GM18511 (cell line): ENCODE measurements at regions not wholly inside any gene's neighbourhood (a gene's known extent, or its start where the extent isn't known, plus 50 kb on each side); places are given as distances from the start of the nearest gene placed in this dataset.

Source experiments
- ATAC-seq: cut with Tn5 transposase; IDR thresholded peaks from one replicate; pipeline ENCODE4 v1.9.1; 2021; ENCODE audit warnings: mild to moderate bottlenecking, moderate library complexity; ENCODE audit not compliant: unreplicated experiment

GRCh38 chr4:95985791-95986550, 146.1 kb downstream of the PDHA2 start:
- no peak for ATAC-seq

- ATAC-seq: no peak
Measured at GRCh38 chr4:95987851-95988250, 148.0 kb downstream of the PDHA2 start.

GRCh38 chr4:95998311-95998710, 158.4 kb downstream of the PDHA2 start:
- no peak for ATAC-seq

GRCh38 chr4:96003951-96004740, 164.3 kb downstream of the PDHA2 start:
- no peak for ATAC-seq

GRCh38 chr4:96009427-96010119, 169.7 kb downstream of the PDHA2 start:
- no peak for ATAC-seq

GRCh38 chr4:96012687-96013086, 172.8 kb downstream of the PDHA2 start:
- no peak for ATAC-seq

GRCh38 chr4:96016634-96017299, 176.9 kb downstream of the PDHA2 start:
- ATAC-seq: no peak

GRCh38 chr4:96025011-96025410, 185.1 kb downstream of the PDHA2 start:
- no peak for ATAC-seq

- no peak for ATAC-seq
Measured at GRCh38 chr4:96035727-96036126, 195.8 kb downstream of the PDHA2 start.

GRCh38 chr4:96036781-96037180, 196.9 kb downstream of the PDHA2 start:
- no peak for ATAC-seq

GRCh38 chr4:96037705-96038104, 197.8 kb downstream of the PDHA2 start:
- ATAC-seq: no peak

GRCh38 chr4:96039217-96039616, 199.3 kb downstream of the PDHA2 start:
- no peak for ATAC-seq

GRCh38 chr4:96039803-96040436, 200.0 kb downstream of the PDHA2 start:
- ATAC-seq: no peak

GRCh38 chr4:96044971-96045370, 205.1 kb downstream of the PDHA2 start:
- ATAC-seq: no peak

- ATAC-seq: no peak
Measured at GRCh38 chr4:96052827-96053226, 212.9 kb downstream of the PDHA2 start.

GRCh38 chr4:96056346-96056934, 216.5 kb downstream of the PDHA2 start:
- ATAC-seq: no peak

GRCh38 chr4:96063639-96064038, 223.7 kb downstream of the PDHA2 start:
- no peak for ATAC-seq

- no peak for ATAC-seq
Measured at GRCh38 chr4:96073461-96073860, 233.6 kb downstream of the PDHA2 start.

- ATAC-seq: no peak
Measured at GRCh38 chr4:96092151-96092705, 252.3 kb downstream of the PDHA2 start.

GRCh38 chr4:96093057-96093456, 253.2 kb downstream of the PDHA2 start:
- no peak for ATAC-seq
